ENCODE measurements at regions not wholly inside any gene's neighbourhood (a gene's known extent, or its start where the extent isn't known, plus 50 kb on each side); places are given as distances from the start of the nearest gene placed in this dataset.

DNA sequence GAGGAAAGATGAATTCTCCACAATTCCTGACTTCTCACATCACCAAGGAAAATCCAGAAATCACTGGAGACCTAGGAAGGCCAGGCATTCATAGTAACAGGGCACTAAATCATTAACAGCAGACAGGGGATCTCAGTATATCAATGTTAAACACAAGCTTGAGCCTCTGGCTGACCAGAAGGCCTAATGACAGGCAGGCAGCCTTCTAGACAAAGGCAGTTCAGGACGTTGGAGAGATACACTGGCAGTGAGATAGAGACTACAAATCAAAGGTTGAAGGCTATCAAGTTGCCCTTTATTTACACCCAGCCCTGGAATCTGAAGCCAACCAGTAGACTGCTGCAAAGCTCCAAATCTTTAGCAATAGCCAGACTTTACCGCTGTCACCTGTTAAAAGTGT is 422.8 kb upstream of the CCL2 start:
- no peak overlapping the region for H3K4me3 ChIP-seq (ENCODE audit: low read depth, low read length)
- no peak for TF ChIP-seq CTCF (IDR thresholded peaks at IDR 0.05; ENCODE audit: low read depth, low read length, missing control alignments)
- DNase-seq (ENCODE audit: low read depth) = no peak

DNA sequence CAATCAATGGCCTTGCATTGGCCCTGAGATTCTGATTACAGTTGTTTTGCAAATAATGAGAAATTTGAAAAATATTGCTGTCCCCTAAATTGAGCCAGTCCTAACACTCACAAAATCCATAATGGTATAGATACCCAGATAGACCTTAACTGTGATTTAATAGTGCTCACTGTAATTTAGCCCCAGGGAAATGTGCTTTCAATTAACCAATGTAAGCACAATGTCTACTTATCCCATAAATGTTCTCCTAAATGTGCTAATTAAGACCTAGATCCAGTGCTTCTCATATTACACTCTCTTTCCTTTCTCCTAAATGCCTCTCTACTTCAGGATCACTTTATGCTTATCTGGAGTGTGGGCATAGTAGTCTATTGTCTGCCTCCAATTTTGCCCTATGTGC is 417.8 kb upstream of the CCL2 start:
- TF ChIP-seq CTCF (IDR thresholded peaks at IDR 0.05; ENCODE audit: low read depth, low read length, missing control alignments) = no peak
- H3K4me3 ChIP-seq (ENCODE audit: low read depth, low read length) = no peak overlapping the region
- DNase-seq (ENCODE audit: low read depth) = no peak

DNA sequence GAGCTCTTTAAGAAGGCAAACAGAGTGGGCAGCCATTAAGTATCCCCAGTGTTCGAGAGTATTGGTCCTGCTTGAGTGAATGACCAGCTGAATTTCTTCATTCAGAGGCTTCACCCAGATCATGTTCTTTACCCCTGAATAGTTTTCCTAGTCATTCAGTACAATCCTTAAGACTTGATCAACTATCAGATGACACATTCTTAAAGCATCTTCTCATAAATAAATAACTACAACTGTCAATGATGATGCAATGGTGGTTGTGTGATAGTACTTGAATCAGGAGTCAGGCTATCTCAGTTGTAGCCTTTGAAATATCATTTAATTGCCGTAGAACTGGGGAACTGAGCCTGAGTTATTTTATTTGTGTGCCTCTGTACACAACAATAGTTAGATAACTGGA is 416.8 kb upstream of the CCL2 start:
- no peak for TF ChIP-seq CTCF (IDR thresholded peaks at IDR 0.05; ENCODE audit: low read depth, low read length, missing control alignments)
- H3K4me3 ChIP-seq (ENCODE audit: low read depth, low read length) = no peak overlapping the region
- no peak for DNase-seq (ENCODE audit: low read depth)

DNA sequence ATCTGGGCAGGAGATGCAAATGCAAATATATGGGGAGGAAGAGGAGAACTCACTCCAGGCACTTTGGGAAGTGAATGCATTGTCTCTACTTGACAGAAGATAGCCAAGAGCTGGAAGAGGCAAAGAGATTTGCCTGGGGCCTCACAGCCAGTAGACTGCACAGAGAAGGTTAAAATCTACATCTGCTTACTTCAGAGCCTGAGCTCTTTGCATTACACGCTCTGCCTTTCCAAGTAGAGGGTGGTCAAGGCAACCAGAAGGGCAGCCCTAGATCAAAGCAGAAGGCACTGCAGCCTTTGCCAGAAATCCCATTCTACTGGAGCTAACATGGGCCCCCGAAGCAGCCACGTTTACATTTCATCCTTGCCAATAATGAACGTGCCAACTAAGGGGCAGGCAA is 407.2 kb upstream of the CCL2 start:
- DNase-seq (ENCODE audit: low read depth) = no peak
- no peak for TF ChIP-seq CTCF (IDR thresholded peaks at IDR 0.05; ENCODE audit: low read depth, low read length, missing control alignments)

GRCh38 chr17:33848433-33848832 is 406.7 kb upstream of the CCL2 start:
- TF ChIP-seq CTCF (IDR thresholded peaks at IDR 0.05; ENCODE audit: low read depth, low read length, missing control alignments) = no peak
- no peak overlapping the region for H3K4me3 ChIP-seq (ENCODE audit: low read depth, low read length)
- DNase-seq (ENCODE audit: low read depth) = no peak

More for the DNA sequence above, 407.2 kb upstream of the CCL2 start:
- H3K4me3 ChIP-seq (ENCODE audit: low read depth, low read length) = no peak overlapping the region

GRCh38 chr17:33854596-33854995 is 400.5 kb upstream of the CCL2 start:
- no peak for TF ChIP-seq CTCF (IDR thresholded peaks at IDR 0.05; ENCODE audit: low read depth, low read length, missing control alignments)
- no peak overlapping the region for H3K4me3 ChIP-seq (ENCODE audit: low read depth, low read length)
- no peak for DNase-seq (ENCODE audit: low read depth)

DNA sequence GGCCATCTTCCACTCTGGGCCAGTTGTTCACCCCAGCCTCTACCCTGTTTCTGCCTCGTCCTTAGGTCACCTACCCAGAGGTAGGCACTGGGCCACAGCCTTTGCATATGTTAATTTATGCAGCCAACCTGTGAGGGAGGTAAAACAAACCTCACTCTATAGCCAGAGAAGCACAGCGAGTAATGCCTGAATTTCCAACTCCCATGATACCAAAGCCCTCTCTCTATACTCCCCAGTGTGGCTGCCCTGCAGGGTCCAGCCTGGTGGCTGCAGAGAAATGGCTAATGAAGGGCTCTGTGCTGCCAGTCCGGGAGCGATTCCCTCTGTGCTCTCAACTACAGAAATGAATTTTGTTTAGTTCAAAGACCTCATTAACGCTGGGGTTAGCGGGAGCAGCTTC is 397.0 kb upstream of the CCL2 start:
- no peak for TF ChIP-seq CTCF (IDR thresholded peaks at IDR 0.05; ENCODE audit: low read depth, low read length, missing control alignments)
- no peak for DNase-seq (ENCODE audit: low read depth)
- H3K4me3 ChIP-seq (ENCODE audit: low read depth, low read length) = no peak overlapping the region

Measured in GM12864 (cell line).